ENCODE measurements at regions not wholly inside any gene's neighbourhood (a gene's known extent, or its start where the extent isn't known, plus 50 kb on each side); places are given as distances from the start of the nearest gene placed in this dataset.

DNA sequence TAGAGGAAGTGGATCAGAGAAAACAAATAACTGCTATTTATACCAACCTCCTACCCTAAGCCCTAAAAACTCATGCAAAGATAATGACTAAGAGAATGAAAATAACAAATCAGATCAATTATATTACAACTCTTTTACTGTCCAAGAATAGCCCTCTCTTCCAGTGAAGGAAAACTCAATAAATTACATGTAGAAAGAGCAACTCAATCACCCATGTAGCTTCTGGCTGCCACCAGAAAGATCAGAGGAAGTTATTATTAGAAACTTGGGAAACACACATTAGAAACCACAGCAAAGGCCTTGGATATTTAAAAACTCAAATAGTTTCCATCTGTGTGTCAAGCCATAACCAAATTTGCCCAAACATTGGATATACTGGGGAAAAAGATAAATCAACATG lies 134.0 kb upstream of the TARS1 start:
- DNase-seq: no peak

DNA sequence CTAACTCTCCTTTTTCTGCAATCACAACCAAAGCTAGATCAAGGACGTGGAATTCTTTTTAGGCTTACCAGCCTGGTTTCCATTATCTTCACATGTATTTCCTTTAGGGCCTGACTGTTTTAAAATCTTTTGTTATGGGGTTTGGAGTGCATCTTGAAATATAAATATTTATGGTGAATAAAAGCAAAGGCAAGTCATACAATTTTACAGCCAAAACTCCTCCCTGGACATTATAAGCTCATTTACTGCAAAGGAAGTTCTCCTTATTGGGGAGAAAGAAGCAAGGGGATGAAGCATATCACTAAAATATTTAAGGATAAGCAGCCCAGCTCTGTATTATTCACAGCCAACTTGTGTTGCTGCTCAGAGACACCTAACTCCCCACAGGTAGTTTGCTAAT lies 132.2 kb upstream of the TARS1 start:
- DNase-seq: no peak

DNA sequence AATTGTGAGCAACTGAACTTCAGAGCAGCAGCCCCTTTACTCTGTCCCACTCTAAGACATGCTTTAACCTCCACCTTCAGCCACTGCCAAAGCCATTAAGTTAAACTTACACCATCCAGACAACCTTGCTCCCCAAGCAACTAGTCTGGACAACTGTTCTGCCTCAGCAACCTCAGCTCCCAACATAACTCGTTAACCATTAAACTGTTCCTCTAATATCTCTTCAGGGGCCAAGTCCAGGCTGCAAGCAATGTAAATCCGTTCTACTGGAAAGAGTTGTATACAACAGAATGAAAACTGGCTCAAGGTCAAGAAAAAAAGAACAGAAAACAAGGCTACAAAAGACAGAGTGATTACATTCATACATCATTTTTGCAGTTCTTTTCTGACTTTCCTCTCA lies 131.7 kb upstream of the TARS1 start:
- no peak for DNase-seq

DNA sequence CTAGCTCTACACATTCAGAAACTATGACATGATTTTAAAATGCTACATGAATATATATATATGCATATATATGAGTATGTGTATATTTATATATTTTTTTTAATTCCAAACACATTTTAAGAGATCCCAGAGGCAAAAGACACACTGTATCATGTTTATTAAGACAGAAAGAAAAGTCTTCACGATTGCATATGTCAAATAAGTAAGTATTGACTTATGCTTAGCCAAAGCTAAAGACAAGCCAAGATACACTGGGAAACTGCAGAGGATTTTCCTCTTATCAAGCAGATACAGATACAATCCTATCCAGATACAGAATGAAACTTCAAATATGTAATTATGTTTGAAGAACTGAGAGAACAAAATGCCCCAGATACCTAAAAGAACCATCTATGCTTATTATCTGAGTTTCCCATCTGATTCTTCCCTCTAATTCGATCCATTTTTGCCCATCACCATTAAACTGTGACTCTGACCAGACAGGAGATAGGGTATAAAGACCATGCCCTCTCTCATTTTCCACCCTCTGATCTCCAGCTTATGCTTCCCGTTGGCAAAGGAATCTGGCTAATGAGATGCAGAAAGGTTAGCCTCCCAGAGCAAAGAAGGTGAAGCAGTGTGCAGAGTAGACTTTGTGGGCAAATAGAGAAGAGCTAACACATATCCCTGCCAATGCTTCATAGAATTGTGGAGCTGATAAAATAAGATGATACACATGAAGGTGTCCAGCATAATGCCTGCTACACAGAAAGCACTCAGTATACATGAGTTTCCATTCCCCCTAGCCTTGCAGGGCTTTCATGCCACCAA lies 131.0 kb upstream of the TARS1 start:
- no peak for DNase-seq

DNA sequence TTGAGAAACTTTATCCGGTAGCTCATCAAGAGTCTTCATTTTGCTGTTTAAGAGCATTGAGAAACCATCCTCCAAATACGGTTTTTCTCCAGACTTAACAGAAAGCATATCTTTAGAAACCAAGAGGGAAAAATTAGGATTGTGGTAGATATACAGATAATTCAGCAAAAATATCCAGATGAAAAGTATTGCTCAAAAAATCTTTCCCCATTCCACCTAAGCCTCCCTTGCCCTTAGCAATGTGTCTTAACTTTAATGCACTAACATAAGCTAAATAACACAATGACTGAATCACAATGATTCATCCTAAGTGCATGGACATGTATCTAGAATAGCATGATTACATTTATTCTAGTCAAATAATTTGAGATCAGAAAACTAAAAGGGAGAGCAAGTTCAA lies 130.3 kb upstream of the TARS1 start:
- no peak for DNase-seq

DNA sequence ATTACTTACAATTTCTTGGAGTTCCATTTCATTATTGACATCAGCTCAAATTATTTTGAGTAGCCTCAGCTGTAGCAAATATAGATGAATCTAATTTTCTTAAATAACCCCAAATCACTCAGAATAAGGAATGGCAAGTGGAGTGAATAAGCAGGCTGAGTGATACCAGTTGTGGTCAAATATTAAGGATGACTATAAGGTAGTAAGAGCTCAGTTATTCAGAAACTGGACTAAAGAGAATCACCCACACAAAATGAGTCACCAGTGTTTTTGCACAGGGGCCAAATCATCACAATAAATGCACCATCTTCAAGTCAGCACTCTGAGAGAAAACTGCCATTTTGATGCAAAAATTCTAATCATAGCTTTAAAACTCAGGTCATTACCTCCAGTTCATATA lies 128.9 kb upstream of the TARS1 start:
- peak; percentile 17 to 59 for DNase-seq

DNA sequence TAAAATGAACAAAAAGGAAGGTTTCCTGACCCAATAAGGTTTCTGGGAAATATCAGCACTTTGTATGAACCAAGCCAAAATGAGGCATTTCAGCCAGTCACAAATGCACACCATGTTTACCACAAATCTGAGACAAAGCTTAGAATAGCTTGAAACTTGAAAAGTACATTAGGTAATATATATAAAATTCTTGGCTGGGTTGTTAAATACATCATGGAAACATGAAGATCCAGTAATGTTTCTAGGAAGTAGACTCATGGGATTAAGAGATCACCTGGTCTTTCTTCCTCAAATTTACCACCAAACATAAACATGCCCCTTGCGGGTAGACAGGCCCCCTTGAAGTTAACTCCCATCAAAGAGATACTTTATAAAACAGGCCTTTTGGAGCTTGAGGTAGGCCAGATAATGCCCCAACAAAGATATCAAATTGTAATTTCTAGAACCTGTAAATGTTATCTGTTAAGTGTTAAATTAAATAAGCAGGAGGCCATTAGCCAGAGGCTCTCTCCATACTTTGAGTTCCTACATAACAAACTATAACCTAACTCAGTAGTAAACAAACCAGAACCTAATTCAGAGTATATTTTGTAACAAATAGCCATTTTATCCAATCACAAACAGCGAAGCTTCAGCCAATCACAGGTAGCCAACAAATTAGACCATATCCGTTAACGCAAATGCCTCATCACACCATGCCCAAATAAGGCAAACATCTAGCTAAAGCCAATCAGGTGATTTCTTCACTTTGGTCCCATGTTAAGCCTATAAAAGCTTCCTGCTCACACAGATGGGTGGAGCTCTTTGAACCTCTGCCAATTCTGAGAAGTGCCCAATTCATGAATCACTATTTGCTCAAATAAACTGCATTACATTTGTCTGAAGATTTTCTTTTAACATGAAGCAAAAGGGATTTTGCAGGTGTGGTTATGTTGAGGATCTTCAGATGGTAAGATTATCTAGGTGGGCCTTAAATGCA lies 127.9 kb upstream of the TARS1 start:
- no peak for DNase-seq

DNA sequence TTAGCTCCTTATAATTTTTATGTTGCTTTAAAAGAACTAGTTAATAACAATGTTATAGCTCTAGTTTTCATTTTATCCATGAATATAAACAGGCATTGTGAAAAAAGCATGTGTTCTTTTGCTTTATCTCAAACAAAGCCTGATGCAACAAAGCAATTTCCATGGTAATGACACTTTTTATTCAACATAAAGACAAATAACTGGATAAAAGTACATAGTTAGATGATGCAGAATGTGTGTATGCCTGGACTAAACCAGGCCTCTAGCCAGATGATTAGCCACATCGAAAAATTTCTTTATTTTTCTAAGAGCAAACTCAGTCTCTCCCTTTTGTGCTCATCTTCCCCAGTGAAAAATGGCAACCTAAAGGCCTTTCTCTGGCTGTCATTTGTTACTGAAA lies 125.6 kb upstream of the TARS1 start:
- no peak for DNase-seq

DNA sequence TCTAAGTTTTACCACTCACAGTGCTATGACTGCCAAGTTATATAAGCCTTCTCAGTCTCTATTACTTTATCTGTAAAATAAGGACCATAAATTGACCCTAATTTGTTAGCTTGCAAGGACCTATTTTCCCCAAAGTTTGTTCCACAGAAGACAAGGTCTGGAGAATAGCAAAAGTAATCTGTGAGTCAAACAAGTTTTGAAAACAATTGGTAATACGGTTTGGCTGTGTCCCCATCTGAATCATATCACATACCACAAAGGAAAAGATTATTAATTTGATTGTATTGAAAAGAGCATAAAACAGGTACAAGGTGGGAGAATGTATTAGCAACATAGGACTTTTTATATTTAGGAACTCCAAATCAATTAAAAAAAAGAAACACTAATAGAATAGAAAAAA lies 124.0 kb upstream of the TARS1 start:
- DNase-seq: no peak

DNA sequence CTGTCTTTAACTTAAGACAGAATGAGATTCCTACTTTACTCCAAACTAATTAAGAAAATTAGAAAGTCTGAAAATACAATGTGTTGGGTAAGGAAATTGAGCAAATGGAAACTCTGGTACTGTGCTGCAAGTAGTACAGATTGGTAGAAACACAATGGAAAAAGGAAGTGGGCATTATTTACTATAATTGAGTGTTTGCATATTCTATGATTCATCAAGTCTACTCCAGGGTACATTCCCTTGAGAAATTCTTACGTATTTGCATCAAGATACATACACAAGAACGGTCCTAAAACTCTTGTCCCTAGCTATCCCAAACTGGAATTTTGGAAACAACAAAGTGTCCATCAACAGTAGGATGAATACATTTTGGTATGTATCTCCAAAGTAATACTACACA lies 123.5 kb upstream of the TARS1 start:
- DNase-seq: peak; percentile 14 to 58

DNA sequence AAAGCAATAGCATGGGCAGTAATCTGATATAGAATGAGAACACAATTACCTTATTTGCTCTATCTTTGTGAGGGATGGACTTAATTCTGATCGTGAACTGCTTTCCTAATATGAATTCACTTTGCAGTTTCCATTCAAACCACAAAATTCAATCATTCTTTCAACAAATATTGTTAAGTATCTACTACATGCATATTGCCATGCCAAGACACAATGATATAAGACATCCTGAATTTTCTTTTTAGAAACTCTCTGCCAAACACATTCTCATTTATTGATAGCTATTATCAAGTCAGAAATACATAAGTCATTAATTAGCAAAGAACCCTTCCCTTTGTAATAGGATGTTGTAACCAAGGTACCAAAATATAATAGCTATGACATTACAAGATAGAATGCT lies 121.6 kb upstream of the TARS1 start:
- no peak for DNase-seq

DNA sequence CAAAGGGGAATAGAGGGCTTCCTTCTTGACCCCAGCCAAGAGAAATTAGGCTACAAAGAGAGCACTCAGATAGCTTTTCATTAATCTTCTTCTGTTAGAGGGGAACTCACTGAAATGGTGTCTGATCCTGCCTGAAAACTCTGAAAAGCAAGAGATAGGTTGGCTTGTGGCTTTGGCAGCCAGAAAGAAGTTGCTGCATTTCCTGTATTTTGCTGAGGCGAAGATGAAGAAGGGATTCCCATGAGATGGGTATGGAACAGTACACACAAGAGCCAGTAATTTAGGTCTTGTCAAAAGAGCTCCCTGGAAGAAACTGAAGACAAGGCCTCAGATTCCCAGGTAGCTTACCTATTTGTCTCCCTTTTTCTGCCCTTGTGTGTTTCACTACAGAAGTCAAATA lies 120.9 kb upstream of the TARS1 start:
- DNase-seq: no peak

DNA sequence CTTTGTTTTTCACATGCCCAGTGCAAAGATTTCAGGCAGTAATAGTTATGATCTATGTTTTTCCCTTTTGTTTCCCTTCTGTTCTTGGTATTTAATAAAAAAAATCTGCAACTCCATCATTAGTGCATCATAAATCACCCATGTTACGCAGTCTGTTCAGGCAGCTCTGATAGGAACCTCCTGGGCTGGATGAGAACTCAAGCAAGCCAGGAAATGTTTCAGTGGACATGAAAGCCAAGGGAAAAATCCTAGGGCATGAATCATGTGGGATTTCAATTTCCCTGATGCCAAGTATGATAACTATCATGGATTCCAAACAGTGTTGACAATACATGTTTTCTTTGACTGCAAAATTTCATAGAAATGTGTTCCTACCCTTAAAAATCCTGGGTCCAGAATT lies 119.7 kb upstream of the TARS1 start:
- DNase-seq: no peak

DNA sequence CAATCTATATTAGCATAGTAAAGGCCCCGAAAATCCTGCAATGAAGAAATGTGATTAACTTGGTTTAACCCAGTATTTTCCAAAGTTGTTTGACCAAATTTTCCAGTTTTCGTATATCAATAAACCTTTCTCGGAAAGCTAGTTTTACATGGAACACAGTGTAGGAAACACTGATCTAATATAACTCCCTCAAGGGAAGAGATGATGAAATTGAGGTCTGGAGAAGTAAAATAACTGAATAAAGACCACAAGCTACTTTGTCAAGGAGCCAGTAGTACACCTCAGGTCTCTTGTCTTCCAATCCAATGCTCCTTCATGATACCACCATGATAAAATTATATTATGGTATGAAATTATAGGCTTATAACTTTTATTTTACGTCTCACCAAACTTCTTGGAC lies 118.1 kb upstream of the TARS1 start:
- no peak for DNase-seq

DNA sequence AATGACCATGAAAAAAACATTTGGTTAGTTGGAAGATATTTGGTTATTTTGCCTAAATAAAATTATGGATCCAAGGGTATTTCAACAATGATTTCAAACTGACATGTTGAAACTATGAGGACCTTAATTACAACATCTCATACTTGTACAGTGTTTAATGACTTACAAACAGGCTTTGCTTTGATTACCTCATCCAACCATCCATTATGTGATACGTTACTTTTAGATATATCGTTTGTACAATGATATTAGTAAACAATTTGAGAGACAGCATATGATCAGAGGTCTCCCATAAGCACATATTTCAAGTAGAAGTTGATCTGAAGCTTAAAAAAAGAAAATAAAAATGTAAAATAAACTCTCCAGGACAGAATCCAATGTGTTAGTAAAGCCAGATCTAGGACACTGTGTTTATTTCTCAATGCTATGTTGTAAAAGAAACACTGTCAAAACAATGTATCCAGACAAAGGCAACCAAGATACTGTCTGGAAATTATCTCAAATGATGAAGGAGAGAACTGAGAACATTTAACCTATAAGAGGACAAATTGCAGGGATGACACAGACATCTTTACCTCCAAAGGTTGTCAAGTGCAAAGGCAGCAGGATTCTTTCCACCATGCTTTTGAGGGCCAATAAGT lies 116.0 kb upstream of the TARS1 start:
- DNase-seq: no peak

DNA sequence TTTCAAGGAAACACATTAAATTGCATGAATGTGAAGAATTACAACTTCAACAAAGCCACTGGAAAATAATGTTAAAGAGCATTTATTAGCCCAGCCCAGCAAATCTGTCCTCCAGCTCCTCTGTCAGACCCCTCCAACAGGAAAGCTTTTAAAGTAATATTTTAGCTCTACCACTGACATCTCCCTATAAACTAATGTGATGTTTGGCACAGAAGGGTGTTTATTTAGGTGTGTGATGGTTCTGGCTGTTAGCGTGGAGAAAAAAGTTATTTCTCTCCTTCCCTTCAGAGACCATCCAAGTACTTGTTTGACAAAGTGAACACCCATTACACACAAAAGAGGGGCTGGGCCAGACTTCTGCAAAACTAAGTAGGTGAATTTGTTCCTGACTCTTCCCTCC lies 111.9 kb upstream of the TARS1 start:
- no peak for DNase-seq

DNA sequence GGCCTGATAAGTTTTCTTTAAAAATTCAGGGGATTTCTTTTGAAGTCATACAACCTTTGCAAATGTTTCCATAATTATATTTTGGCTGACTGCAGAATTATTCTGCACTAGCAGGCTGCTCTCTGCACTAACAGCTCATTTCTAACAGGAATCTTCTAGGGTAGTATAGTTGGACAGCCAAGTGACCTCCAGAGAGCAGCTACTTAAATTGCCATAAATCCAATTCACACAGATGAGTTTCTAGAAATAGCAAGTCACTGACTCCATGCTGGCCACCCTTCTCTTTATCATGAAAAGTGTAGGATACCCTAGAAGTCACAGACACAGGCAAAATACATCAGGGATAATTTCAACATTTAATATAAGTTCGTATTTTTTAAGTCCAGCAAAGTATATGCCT lies 110.9 kb upstream of the TARS1 start:
- no peak for DNase-seq

DNA sequence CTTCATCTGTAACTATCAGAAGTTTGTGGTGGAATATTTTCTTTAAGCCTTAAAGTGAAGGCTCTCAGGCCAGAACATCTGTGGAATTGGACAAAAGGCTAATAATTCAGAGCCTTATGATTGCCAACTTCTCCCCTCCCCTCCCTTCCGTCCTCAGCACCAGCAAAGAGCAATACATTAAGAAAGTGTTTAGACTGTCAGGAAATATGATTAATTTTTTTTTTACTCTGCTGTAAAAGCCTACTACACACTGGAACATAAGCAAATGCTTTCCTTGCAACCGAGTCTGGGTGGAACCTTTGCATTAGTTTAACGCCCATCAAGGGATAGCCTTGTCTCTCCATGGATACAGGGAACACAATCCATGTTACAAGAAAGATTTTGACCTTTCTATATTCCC lies 110.3 kb upstream of the TARS1 start:
- no peak for DNase-seq

DNA sequence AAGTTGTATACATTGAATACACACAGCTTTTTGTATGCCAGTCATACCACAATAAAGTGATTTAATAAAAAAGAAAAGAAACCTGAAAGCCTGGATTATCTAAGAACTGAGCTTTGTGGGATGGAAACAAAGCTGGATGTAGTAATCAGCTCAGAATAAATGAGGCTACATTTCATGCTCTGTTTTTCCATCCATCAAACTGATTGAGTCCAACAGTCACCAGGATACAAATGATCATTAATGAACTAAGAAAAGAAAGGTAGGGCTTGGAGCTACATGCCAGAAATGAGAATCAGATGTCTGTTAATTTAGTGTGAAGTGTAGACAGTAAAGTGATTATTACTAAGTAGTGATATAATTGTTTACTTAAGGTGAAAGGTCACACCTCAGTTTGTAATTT lies 109.8 kb upstream of the TARS1 start:
- no peak for DNase-seq

DNA sequence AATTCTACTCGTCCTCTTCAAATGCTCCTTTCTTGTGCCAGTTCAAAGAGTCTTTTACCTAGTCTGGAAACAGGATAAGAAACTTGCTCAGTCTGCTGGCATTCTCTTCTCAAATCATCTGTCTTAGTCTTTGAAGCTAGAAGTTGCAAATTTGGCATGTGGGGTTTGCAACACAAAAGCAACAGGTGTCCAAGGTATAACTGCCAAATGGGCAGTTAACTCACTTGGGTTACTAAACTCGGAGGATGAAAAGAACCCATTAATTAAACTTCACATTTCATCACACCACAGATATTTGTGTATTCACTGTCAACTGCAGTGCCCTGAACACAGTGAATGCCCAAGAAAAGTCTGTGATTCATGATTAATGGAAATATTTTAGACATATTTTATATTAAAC lies 108.0 kb upstream of the TARS1 start:
- no peak for DNase-seq

DNA sequence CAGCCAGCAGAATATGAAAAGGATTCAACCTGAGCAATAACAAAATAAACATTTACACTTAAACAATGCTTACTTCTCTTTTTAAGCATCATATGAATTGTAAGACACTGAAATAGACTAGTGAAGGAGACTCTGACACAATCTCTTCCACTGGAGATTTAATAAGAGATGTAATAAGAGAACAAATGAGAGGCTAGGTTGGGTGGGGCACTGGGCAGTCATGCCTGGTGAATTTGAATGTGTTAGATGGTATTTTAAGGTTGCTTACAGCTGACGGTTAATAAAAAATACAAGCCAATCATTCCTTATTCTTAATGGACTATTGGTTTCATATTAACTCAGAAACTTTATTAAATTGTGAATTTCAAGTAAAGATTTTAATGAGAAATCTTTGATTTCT lies 105.9 kb upstream of the TARS1 start:
- DNase-seq: no peak

DNA sequence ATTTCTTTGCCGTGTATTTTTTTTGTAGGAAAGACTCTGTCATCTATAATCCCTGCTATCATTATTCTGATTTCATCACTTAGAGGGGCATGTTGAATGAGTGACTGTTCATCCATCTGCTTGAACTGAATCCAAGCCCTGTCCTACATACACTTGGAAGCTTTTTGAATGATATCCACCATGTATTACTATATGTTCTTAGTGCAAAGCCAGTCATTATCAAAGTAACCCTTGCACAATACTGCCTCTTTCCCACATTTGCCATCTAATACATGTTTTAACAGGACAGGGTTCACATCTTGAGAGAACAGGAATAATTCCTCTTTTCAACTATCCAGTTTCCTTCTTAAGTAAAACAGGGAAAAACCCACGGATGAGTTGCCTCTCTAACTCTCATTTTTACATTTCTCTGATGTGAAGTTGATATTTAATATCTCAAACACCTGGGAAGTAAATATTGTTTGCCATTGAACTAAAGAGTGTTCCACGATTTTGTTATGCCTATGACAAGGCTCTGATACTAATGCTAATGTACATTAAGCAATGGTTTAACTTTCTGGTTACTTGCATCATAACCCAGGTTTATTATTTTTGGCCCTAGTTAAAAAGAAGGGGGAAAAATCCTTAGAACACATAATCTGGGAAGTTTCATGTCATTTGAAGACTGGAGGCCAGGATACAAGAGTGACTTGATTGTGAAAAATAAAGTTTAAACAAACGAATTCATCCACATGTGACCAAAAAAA lies 103.7 kb upstream of the TARS1 start:
- no peak for DNase-seq

DNA sequence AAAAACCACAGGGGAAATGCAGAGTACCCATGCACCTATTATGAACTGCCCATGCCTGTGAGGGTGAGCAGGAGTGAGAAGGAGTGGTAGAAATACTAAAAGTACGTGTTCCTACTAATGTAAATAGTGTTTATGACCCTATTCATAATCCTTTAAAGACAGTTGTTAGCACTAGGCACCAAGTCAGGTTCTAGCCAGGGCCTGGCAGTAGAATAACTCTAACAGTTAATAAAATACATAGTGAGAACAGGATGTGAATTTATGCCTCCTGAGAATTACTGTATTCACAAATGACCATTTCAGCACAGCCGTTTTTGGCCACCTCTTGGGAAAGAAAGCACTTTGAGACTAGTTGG lies 103.2 kb upstream of the TARS1 start:
- no peak for DNase-seq
